KG1 (cell line): ENCODE measurements at regions not wholly inside any gene's neighbourhood (a gene's known extent, or its start where the extent isn't known, plus 50 kb on each side); places are given as distances from the start of the nearest gene placed in this dataset.
"Not testable (repeated sequence)": the region's sequence is repeated elsewhere in the genome, so short reads cannot be mapped to it uniquely, and the experiment has no call there.

Experiments used
- DNase-seq: peaks from one replicate; lab custom pipeline; 2025; lab: John Stamatoyannopoulos, UW

DNA sequence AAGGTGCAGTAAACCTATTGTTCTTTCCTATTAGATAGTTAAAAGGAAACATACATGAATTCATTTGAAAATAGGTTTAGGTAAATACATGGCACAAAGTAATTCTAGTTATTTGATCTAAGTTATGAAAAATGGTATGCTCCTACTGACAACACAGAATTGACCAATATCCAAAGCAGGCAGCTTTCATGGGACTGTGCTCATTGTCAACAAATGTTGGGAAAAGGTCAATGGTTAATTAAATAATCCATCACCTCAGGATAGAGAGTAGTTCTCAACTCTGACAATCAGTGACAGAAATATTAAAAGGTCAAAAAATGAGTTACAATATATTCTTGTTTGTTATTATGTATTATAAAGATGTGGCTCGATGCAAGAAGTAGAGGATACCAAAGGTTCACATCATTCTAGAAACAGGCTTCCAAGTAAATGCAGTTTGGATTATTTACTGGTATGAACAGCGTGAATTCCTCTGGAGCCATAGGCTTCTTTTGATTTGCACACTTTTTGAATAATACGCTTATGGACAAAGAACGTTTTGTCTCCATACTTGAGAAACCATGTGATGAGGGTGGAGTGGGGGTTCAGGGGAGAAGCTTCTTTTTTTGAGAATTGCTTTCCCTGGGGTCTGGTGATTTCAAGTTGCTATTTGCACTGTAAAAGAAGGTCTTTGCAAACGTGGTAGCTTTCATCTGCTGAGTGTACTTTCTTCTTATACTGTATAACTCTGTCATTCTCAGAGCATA, 422.0 kb upstream of the ZEB2 start:
- no peak for DNase-seq

DNA sequence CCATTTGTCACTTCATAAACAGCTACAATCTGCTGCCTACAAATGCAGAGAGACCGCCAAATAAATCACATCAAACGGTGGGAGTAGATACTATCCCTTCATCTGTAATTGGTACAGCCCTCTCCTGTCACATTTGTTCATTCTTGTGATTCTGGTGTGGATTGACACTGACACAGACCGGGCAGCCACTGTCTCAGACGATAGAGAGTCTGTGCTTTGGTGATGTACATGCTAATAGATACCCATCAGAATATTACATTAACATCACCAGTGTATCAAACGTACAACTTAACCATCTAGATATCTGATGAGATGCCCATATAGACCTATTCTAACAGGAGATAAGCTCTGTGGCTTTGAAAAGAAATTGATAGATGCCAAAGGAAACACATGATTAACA, 419.7 kb upstream of the ZEB2 start:
- no peak for DNase-seq

DNA sequence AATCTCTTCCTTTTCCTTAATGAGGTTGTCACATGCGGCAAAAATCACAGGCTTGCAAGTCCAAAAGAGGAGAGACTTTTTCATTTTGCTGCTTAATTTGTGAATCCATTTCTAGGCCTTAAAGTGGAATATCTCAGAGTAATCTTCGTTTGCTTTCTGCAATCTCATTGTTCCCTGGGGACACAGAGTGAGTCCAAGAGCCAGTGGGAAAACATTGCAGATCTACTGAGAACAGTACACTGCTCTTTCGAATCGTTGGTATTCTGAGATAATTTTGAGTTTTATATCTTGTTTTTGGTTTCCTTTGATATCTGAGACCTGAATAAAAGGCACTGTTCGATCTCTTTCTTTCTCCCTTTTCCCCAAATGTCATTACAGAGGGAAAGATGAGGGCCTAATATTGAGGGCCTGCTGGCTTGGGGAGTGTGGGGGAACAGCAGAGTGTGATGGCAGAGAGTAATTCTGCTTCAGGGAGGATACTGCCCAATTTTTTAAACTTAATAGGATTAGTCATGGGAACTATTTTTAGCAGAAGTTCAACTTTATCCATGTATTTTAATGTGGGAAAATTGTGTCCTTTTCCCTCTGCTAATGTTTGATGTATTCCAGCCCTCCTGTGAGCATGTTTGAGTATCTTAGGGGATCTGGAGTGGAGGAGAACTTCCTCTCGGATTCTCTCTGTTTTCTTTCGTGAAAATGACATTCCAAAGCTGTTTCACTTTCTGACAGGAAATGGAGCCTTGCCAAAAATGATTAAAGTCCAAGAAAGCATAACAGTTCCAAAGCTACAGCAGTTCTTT, 418.2 kb upstream of the ZEB2 start:
- DNase-seq: no peak

DNA sequence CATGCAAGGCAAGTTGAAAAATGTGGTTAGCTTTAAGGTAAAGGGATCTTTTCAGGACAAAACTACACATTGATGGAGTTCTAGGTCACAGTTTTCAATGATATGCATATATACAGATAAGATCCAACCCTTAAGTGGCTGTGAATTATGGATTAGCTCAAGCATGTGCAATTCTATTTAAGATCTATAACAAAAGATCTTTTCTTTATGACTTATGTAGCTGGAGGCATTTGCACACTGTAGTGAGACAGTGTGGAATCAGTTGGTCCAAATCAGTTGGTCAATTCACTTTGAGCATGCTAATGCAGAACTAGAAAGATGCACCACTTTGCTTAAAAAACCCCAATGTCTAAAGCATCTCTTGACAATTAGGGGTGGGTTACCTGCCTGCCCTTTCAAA, 417.1 kb upstream of the ZEB2 start:
- DNase-seq: no peak

DNA sequence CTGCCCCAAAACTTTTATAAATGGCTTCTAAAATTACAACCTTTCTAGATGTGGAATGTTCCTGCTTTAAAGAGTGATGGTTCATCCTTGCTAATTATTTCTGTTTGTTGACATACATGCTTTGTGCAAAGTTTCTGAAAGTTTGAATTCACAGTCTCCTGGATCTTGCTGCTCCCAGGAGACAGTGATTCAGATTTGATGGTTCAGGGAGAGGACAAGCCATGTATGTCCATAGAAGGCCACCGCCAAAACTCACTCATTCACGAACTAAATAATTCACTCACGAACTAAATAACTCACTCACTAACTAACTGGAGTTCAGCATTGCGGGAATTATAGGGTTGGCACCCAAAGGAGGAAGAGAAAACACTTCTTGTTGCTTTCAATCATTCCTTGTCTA, 416.5 kb upstream of the ZEB2 start:
- DNase-seq: no peak

DNA sequence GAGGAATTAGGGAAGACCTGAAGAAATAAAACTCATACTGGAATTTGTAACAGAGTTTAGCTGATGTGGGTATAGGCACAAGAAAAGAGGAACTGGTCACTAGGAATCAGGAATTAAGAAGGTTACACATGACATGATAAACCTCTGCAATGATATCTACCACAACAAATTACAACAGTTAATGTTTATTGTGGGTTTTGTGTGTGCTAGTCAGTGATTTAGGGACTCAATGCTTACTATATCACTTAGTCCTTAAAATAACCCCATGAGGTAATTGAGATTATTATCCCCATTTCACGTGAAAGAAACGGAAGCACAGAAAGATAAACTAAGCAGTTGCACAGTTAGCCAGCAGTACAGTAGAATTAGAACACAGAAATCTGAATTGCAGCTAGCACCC, 415.8 kb upstream of the ZEB2 start:
- DNase-seq: no peak

DNA sequence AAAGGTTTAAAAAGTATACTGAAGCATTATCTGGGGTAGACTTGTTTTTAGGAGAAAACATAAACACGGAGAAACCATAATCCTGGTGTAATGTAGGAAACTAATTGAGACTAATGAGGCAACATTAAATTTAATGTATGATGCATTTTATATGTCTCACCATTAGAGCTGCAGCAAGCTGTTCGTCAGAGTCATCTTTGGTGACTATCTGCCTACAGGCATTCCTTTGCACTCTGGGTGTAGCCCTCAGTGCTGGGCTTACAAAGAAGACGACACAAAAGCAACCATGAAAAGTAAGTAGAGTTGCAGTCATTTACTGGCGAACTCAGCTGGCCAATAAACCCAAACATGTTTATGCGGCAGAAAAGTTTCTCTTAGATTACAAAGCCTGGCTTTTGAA, 415.3 kb upstream of the ZEB2 start:
- no peak for DNase-seq

DNA sequence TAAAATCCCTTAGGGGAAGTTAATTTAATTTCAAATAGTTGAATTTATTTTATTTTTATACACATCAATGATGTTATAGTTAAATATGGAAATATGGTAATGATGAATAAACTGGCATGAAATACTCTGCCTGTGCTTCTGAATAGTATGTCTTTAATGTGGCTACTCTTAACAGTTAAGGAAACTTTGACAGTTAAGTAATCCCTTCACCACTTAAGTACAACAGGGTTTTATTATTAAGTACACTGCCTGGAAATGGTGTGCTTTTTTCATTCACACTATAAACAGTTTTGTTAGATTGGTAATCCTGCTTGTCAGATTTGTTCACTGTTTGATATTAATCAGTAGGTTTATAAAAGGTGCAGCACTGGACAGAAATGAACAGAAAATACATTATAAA, 412.0 kb upstream of the ZEB2 start:
- no peak for DNase-seq

DNA sequence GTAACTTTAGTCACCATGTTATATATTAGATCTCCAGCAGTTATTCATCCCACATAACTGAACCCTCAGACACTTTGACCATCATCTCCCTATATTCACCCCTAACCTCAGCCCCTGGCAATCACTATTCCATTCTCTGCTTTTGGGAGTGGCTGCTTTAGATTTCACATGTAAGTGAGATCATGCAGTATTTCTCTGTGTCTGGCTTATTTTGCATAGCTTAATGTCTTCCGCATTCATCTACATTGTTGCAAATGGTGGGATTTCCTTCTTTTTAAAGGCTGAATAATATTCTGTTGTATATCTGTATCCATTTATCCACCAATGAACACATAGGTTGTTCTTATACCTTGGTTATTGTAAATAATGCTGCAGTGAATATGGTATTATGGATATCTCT, 411.6 kb upstream of the ZEB2 start:
- DNase-seq: no peak

DNA sequence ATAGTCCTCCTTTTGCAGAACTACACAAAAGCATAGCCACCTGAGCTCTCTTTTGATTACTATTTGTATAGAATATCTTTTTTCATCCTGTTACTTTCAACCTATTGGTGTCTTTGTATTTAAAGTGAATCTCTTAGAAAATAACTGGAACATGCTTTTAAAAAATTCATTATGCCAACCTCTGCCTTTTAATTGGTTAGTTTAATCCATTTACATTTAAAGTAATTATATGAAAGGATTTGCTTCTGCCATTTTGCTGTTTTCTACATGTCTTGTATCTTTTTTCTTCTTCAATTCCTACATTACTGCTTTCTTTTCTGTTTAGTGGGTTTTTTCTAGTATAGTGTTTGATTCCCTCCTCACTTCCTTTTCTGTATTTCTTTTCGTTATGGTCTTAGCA, 407.5 kb upstream of the ZEB2 start:
- no peak for DNase-seq

DNA sequence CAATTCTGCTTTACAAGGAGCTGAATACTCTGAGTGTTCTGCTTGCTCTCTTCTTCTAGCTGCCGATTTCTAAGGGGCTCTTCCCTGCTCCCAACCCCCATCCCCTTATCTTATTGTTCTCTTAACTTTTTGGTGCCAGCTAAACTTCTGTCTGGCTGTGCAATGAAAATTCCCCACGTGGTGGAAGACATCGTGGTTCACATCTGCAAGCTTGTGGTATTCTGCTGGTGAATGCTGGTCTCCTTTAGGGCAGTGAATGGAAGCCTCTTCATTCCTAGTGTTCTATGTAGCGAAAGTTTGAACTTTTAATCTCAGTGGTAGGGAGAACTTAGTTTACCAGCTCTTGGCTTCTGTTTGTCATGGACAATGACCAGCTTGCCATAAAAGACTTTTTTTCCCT, 406.0 kb upstream of the ZEB2 start:
- DNase-seq: no peak

DNA sequence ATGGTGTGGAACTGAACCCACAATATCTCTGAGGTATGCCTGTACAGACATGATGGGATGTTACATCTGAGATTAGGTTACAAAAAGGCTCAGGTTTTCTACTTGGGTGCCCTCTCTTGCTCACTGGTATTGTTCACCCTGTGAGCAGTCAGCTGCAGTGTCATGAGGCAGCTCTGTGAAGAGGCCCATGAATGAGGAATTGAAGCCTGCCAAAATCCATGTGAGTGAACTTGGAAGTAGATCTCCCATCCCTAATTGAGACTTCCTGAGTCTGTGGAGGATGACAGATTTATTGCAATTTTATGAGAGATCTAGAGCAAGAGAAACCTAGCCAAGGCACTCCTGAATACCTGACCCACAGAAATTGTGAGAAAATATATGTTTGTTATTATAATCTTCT, 404.9 kb upstream of the ZEB2 start:
- DNase-seq: no peak

DNA sequence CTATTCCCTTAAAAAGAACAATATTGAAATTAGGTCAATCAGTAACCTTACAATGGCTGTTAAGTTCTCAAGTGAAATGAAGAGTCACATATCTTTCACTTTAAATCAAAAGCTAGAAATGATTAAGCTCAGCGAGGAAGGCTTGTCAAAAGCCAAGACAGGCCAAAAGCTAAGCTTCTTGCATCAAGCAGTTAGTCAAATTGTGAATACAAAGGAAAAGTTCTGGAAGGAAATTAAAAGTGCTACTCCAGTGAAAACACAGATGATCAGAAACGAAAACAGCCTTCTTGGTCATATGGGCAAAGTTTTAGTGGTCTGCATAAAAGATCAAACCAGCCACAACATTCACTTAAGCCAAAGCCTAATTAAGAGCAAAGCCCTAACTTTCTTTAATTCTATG, 402.6 kb upstream of the ZEB2 start:
- DNase-seq: no peak

DNA sequence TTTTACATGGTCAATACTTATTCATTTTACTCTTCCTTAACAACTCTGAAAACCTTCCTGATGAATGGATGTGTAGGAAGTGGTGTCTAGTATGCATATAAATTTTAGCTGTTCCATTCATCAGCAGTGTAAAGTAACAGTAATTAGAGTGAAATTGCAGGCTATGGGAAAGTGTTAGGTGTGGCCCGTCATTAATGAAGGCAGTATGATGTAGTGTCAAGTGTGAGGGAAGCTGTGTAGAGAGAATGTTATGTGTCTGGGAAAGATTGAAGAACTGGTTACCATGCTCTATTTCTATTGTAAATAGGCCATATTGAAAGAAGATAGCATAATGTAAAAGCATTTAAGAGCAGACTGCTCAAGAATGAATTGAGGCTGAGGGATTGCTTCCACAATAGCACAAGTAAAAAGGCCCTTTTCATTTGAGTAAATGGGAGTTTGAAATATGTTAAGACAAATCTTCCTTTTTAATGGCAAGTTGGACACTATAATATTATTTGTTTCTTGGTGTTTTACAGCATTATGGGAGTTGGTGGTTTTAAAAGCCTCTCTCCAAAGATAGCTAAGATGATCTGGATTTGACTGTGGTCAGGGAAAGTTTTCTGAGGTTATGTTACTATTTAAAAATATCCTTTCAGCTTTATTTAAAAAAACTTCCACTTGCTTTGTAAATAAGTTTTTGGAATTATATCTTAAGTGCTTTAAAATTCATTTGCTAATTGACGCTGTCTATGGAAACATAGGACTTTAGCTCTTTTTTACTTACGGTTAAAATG, 401.0 kb upstream of the ZEB2 start:
- DNase-seq: no peak

DNA sequence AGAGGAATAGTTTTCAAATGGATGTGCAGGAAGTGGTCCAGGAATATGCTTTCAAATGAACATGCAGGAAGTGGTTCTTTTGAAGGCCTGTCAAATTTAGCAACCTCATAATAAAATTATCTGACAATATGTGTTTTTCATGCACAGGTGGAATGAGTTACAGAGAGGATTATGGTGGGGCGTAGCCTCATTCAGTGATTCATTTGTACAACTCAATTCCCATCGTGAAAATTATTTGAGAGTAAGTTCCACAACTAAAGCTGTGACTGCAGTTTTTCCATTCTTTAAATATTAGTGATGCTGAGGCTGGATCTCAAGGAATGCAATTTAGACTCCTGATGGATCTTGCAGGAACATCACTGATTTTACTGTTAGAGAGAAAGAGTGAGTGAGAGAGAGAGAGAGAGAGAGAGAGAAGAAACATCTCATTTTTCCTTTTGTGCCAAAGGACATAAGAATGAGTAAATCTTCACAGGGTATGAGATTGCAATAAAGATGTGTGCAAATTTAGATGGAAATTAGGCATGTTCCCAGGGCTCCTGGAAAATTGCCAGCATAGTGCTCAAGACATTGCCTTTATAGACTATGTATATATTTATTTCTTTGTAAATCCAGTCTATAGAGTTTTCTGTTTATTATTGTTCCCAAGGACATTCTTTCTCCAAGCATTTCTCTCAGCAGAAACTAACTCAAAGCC, 394.9 kb upstream of the ZEB2 start:
- DNase-seq: no peak

DNA sequence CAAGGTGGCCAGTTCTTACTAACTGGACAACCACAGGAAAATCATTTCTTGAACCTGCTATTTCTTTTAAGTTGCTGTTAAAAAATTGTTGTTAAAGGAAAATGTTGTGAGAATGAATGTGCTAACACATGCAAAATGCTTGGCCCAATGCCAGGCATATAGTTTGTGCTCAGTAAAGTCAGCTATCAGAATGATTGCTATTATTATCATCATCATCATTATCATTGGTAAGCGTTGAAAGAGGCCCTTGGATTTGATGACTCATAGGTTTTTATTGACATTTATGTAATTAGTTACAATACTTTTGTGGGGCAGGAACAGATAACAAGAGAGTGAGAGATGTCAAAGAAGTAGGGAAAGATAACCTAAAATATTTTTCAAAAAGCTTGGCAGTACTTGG, 394.2 kb upstream of the ZEB2 start:
- no peak for DNase-seq

DNA sequence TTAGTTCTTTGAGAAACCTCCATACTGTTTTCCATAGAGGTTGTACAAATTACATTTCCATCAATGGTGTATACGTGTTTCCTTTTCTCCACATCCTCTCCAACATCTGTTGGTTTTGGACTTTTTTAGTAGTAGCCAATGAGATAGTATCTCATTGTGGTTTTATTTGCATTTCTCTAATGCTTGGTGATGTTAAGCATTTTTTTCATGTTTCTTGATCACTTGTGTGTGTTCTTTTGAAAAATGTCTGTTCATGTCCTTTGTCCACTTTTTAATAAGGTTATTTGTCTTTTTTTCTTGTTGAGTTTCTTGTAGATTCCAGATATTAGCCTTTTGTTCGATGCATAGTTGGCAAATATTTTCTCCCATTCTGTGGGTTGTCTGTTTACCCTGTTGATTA, 392.3 kb upstream of the ZEB2 start:
- DNase-seq: no peak

DNA sequence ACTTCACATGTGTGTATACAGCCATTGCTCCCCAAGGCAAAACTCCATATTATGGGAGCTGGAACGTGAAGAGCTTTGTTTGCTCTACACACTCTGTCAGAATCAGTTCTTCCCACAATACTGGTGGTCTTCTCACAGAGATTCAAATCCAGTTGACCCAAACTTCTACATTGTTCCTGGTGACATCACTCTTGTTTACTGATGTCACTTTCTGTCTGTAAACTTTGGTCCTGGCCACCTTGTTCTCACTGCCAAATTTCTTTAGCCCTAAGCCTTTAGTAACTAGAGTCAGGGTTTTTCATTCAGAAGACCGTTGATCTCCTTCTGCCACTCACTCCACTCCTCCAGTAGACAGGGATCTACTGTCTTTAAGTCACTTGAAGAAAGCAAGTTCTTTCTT, 386.0 kb upstream of the ZEB2 start:
- no peak for DNase-seq

DNA sequence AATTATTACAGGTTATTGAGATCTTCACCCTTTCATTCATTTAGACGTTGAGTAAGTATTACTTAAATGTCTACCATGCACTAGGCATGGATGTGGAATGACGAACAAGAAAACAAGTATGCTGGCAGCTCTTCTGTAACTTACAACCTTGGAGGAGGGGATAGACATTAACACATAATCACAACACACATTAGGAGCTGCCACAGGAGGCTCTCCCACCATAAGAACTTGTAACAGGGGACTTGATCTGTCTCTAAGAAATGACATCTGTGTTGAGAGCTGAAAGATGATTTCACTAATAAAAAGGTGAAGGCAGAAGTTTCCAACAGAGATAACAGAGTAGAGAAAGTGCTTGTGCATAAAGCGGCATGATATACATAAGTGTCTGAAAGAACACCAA, 384.7 kb upstream of the ZEB2 start:
- DNase-seq: no peak

DNA sequence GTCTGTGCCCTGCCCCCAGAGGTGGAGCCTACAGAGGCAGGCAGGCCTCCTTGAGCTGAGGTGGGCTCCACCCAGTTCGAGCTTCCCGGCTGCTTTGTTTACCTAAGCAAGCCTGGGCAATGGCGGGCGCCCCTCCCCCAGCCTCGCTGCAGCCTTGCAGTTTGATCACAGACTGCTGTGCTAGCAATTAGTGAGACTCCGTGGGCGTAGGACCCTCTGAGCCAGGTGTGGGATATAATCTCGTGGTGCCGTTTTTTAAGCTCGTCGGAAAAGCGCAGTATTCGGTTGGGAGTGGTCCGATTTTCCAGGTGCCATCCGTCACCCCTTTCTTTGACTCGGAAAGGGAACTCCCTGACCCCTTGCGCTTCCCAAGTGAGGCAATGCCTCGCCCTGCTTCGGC, 383.1 kb upstream of the ZEB2 start:
- DNase-seq: not testable (repeated sequence)

DNA sequence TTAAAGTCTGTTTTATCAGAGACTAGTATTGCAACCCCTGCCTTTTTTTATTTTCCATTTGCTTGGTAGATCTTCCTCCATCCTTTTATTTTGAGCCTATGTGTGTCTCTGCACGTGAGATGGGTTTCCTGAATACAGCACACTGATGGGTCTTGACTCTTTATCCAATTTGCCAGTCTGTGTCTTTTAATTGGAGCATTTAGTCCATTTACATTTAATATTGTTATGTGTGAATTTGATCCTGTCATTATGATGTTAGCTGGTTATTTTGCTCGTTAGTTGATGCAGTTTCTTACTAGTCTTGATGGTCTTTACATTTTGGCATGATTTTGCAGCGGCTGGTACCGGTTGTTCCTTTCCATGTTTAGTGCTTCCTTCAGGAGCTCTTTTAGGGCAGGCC, 381.5 kb upstream of the ZEB2 start:
- DNase-seq: not testable (repeated sequence)

DNA sequence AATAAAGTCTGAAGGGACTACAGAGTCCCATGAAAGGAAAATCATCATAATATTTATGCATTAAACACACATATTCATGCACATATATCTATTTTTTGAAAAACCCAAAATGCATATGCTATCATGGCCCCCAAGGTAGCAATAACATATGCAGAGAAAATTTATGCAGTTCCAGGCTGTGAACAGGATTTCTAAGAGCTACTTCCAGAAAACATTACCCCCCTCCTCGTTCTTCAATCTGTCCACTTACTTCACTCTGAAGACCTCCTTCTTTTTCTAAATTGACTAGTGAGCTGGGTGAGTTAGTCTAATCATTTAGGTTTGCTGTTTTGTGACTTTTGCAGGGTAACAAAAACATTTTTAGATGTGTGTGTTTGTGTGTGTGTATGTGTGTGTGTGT, 376.4 kb upstream of the ZEB2 start:
- no peak for DNase-seq
